GM11168 (cell line): ENCODE measurements at regions not wholly inside any gene's neighbourhood (a gene's known extent, or its start where the extent isn't known, plus 50 kb on each side); places are given as distances from the start of the nearest gene placed in this dataset.
"Not testable (repeated sequence)": the region's sequence is repeated elsewhere in the genome, so short reads cannot be mapped to it uniquely, and the experiment has no call there.

Experiments
- in situ Hi-C: fragments of 300-500 bp; cut with MboI; formaldehyde crosslinking; loops from one replicate; pipeline ENCODE4 v1.12.0; 2022; ENCODE audit warnings: low sequenced_read_pairs; ENCODE audit not compliant: unreplicated experiment

DNA sequence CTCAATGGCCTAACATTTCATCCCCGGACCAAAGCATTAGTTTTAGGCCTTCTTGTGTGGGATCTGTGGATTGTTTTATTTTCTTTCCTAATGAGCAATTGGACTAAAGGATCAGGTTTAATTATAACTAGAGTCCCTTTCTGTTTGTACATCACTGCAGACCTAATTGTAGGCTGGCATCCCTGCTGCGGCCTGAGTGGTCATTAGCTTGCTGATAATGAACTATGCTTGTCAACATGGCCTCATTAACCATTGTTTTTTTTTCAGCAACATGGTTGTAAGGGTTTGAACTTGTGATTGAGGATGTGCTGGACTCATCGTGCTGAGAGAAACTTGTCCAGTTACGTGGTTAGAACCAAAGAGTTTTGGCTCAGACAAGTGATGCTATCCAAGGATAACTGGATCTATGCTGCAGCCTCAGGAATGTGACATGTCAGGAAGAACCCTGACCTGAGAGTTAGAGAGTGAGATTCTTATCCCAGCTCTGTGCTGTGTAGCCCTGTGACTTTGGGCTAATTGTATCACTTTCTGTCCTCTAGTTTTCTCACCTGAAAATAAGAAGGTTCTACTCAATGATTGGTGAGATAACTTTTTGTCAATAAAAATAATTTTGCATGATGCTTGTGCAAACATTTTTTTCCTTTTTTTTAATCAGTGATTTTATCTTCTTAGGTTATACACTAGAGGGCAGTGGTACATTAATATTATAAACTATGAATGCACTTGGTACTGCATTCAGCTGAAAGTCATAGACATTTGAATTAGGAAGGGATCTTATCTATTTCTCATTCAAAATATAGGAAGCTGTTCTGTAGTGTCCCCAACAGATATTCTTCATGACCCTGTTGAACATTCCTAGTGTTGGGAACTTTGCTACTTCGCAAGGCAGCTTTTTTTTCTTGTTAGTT, 140.9 kb downstream of the RNF144B start:
- in situ Hi-C loops, result no loop called here

- in situ Hi-C loops, result no loop called here
Observed at GRCh38 chr6:18530201-18530600, 143.1 kb downstream of the RNF144B start.

DNA sequence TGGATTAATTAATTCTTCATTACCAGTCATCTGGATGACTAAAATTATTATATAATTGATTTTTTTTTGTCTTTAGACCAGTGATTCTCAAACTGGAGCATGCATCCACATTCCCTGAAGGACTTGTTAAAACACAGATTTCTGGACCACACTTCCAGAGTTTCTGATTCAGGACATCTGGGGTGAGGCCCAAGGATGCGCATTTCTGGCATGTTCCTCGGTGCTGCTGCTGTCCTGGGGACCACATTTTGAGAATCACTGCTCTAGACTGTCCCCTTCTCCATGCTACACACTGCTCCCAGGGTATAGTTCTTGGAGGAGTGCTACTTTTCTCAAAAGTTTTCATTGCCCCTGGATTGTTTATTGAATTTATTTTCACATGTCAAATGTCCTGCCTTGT, 145.0 kb downstream of the RNF144B start:
- in situ Hi-C loops, result no loop called here

DNA sequence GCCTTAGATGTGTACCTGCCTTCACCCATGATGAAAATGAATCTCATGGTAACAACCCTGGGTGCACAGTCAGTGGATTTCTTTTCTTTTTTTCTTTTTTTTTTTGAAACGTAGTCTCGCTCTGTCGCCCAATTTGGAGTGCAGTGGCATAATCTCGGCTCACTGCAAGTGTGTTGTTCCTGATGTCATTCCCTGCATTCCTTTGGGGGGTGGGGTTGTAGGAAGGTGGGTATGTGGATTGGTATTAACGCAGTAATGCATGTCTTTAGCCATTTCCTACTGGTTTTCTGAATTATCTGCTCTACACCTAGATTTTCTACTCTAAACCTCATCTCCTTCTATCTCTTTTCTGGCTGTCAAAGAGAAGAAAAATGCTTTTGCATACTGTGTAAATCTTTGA, 146.6 kb downstream of the RNF144B start:
- in situ Hi-C loops, result no loop called here

- in situ Hi-C loops, result no loop called here
Observed at GRCh38 chr6:18536591-18537055, 149.5 kb downstream of the RNF144B start.

DNA sequence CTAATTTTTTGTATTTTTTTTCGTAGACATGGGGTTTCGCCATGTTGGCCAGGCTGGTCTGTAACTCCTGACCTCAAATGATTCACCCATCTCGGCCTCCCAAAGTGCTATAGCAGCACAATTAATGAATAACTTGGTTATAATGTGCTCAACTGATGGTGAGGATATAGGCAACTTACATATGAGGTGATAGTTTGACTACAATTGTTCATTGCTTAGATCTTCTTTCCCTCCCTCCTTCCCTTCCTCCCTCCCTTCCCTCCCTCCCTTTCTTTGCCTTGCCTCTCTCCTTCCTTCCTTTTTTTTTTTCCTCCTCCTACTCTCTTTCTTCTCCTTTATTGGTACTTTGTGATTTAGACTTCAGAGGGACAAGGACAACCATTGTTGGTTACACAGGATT, 151.2 kb downstream of the RNF144B start:
- in situ Hi-C loops, result no loop called here

GRCh38 chr6:18543051-18543450, 155.9 kb downstream of the RNF144B start:
- in situ Hi-C loops, result no loop called here

GRCh38 chr6:18545142-18545541, 158.0 kb downstream of the RNF144B start:
- in situ Hi-C loops, result not testable (repeated sequence)

DNA sequence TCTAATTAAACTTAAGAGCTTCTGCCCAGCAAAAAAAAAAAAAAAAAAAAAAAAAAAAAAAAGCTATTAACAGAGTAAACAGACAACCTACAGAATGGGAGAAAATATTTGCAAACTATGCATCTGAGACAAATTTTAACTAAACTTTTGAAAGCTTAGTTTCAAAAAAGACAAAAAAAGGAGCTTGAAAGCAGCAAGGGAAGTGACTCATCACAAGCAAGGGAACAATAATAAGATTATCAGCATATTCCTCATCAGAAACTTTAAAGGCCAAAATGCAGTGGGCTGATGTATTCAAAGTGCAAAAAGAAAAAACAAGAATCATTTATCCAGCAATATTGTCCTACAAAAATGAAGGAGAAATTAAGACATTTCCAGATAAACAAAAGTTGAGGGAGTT, 158.6 kb downstream of the RNF144B start:
- in situ Hi-C loops, result no loop called here

DNA sequence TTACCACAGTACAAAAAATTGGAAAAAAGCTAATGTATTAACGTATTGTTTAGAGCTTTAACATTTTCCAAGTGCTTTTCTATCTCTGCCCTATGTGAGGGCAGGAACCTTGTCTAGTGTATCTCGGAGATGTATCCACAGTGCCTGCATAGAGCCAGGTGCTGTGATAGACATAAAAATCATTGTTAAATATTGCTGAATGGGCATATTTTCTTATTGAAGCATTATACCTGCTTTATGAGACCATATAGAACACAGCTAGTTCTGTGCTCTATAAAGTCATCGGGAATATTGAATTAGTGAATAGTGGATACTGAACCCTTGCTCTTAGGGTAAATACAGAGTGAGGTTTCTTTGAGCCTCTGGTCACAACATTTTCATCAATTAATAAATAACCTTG, 163.0 kb downstream of the RNF144B start:
- in situ Hi-C loops, result no loop called here

- in situ Hi-C loops, result no loop called here
Observed at GRCh38 chr6:18551228-18551627, 164.1 kb downstream of the RNF144B start.

GRCh38 chr6:18555750-18556149, 168.6 kb downstream of the RNF144B start:
- in situ Hi-C loops, result no loop called here

DNA sequence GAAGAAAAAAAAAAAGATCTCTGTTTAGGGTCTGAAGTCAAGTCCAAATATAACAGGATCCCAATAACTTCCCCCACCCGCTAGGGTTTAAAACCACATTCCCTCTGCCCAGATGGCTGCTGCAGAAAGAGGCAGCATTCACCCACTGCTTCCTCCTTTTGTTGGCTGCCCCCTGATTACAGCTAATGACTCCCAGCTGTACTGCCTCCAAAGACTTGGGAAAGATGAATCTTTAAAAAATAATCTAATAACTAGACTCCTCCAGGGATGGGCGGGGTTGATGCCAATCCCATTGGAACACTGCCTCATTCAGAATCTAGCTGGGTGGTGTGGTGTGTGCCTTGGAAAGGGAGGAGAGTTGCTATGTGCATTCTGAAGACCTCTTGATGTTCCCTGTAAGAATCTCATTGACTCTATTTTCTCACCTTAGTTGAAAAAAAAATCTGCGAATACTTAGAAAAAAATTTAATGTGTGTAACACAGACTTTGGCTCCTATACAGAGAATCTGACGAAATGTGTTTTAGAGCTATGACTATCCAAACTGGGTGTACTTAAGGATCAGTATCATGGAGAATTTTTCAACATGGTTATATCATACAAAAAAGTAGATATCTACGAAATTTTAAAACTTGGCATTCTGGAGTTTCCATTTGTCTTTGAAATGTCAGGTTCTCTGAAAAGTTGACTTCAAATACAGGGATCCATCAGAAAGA, 174.0 kb downstream of the RNF144B start:
- in situ Hi-C loops, result no loop called here

DNA sequence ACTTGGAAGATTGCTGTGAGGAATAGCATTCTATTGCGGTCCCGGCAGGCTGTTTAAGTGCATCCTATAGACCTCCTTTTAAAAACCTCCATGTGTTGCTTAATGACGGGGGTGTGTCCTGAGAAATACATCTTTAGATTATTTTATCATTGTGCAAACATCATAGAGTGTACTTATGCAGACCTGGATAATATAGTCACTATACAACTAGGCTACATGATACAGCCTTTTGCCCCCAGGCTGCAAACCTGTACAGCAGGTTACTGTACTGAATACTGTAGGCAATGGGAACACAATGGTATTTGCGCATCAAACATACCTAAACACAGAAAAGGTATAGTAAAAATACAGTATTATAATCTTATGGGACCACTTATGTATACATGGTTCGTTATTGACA, 175.6 kb downstream of the RNF144B start:
- in situ Hi-C loops, result no loop called here

DNA sequence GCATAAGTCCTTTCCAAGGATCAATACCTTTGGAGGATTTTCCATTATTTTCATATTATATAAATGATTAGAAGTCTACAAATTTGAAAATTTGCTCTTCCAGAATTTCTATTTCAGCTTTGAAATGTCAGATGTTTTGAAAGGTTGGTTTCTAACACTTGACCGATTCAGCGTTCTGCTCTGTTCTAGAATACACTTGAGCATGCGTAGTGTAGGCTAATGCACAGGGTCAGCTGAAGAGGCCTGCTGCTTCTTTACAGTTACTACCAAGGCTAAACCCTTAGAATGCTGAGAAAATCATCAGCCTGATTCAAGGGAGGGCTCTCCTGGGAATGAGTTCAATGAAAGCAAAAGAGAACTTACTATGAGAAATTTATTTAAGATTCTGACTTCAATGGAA, 177.6 kb downstream of the RNF144B start:
- in situ Hi-C loops, result no loop called here

DNA sequence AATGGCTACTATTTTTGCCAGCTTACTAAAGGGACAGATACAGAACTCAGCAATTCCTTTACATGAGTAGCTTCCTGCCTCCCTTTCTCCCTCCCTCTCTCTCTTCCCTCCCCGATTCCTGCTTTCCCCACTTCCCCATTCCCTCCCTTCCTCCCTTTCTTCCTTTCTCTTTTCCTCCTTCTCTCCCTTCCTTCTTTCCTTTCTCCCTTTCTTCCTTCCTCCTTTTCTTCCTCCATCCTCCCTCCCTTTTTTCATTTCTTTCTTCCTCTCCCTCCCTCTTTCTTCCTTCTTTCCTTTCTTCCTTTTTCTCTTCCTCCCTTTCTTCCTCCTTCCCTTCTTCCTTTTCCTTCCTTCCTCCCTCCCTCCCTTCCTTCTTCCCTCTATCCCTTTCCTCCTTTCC, 178.1 kb downstream of the RNF144B start:
- in situ Hi-C loops, result no loop called here

DNA sequence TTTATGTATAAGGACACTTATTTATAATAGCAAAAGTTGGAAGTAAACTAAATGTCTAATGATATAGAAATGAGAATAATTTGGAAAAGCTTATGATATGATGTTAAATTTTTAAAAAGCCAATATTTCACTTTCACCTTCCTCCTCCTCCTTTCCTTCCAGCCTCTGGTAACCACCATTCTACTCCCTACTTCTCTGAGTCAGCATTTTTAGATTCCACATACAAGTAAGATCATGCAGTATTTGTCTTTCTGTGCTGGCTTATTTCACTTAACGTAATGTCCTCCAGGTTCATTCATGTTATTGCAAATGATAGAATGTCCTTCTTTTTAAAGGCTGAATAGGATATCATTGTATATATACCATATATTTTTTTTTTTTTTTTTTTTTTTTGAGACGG, 180.2 kb downstream of the RNF144B start:
- in situ Hi-C loops, result no loop called here

- in situ Hi-C loops, result no loop called here
Observed at GRCh38 chr6:18577491-18577890, 190.3 kb downstream of the RNF144B start.

- in situ Hi-C loops, result no loop called here
Observed at GRCh38 chr6:18579166-18579565, 192.0 kb downstream of the RNF144B start.

- in situ Hi-C loops, result no loop called here
Observed at GRCh38 chr6:18579869-18580268, 192.7 kb downstream of the RNF144B start.

DNA sequence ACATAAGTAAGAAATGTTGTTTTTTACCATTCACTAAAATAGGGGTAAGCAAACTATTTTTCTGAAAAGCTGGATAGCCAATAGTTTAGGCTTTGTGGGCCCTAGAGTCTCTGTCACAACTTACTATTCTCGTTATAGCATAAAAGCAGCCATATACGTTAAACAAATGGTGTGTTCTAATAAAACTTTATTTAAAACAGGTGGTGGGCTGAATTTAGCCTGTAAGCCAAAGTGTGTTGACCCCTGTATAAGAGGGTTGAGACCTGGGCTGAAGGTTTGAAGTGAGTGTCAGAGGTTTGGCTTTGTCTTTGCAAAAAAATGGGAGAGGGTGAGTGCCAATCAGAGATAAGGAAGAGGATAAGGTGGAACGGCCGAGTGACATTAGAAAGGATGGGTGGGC, 197.2 kb downstream of the RNF144B start:
- in situ Hi-C loops, result no loop called here
